DOHH2 (cell line): ENCODE measurements at regions not wholly inside any gene's neighbourhood (a gene's known extent, or its start where the extent isn't known, plus 50 kb on each side); places are given as distances from the start of the nearest gene placed in this dataset.

ENCODE experiments used
- H3F3A ChIP-seq: fragments of 200-600 bp; sonication (generic), shearing (Covaris generic); 2 replicates; pipeline ENCODE4 v1.6.0; 2016; ENCODE audit warnings: antibody characterized with exemption, mild to moderate bottlenecking; ENCODE audit not compliant: control insufficient read depth, insufficient read depth
- H3K27ac ChIP-seq: fragments of 200-600 bp; sonication (generic); 2 replicates; pipeline ENCODE4 v1.5.1; 2014; ENCODE audit warnings: low read depth, mild to moderate bottlenecking, low read length, moderate library complexity
- H3K27me3 ChIP-seq: fragments of 200-600 bp; sonication (generic); 2 replicates; pipeline ENCODE4 v1.6.1; 2014; ENCODE audit warnings: mild to moderate bottlenecking, low read length, mixed read lengths; ENCODE audit not compliant: control insufficient read depth
- H3K36me3 ChIP-seq: fragments of 200-600 bp; sonication (generic); 2 replicates; pipeline ENCODE4 v1.6.1; 2014; ENCODE audit warnings: mild to moderate bottlenecking, low read length, moderate library complexity, mixed read lengths; ENCODE audit not compliant: control insufficient read depth
- H3K4me1 ChIP-seq: fragments of 200-600 bp; sonication (generic); 2 replicates; pipeline ENCODE4 v1.6.1; 2014; ENCODE audit warnings: mild to moderate bottlenecking, low read length, mixed read lengths; ENCODE audit not compliant: control insufficient read depth
- H3K4me2 ChIP-seq: fragments of 200-600 bp; sonication (generic); 2 replicates; pipeline ENCODE4 v1.6.0; 2014; ENCODE audit warnings: mild to moderate bottlenecking, low read length, moderate library complexity
- H3K4me3 ChIP-seq: fragments of 200-600 bp; sonication (generic); 2 replicates; pipeline ENCODE4 v1.5.1; 2014; ENCODE audit warnings: mild to moderate bottlenecking, low read length, mixed read lengths
- H3K79me2 ChIP-seq: fragments of 200-600 bp; sonication (generic); 2 replicates; pipeline ENCODE4 v1.6.1; 2014; ENCODE audit warnings: mild to moderate bottlenecking, low read length, mixed read lengths; ENCODE audit not compliant: control insufficient read depth
- H3K9me2 ChIP-seq: fragments of 200-600 bp; sonication (generic); replicated peaks from 2 replicates; pipeline ENCODE4 v1.6.1; 2014; ENCODE audit warnings: mild to moderate bottlenecking, low read length, mixed read lengths; ENCODE audit not compliant: control insufficient read depth
- H3K9me3 ChIP-seq: fragments of 200-600 bp; sonication (generic); 2 replicates; pipeline ENCODE4 v1.6.1; 2014; ENCODE audit warnings: antibody characterized with exemption, low read length, mixed read lengths; ENCODE audit not compliant: control insufficient read depth, insufficient read depth
- H4K20me1 ChIP-seq: fragments of 200-600 bp; sonication (generic); 2 replicates; pipeline ENCODE4 v1.6.0; 2014; ENCODE audit warnings: low read depth, mild to moderate bottlenecking, antibody characterized with exemption, low read length, moderate library complexity; ENCODE audit not compliant: control insufficient read depth, insufficient read depth
- CTCF ChIP-seq: fragments of 200-600 bp; sonication (generic); IDR thresholded peaks from one replicate; pipeline ENCODE4 v1.5.1; 2014; ENCODE audit warnings: antibody characterized with exemption, mild to moderate bottlenecking, low read depth, low read length; ENCODE audit not compliant: poor library complexity, severe bottlenecking
- EZH2phosphoT487 ChIP-seq: fragments of 200-600 bp; sonication (generic); IDR thresholded peaks from 2 replicates; pipeline ENCODE4 v1.6.1; 2017; ENCODE audit warnings: borderline replicate concordance, mild to moderate bottlenecking, antibody characterized with exemption, low read length, moderate library complexity, mixed read lengths

GRCh38 chr17:45690625-45691275 lies 93.4 kb upstream of the CRHR1 start:
- Histone ChIP-seq H3K4me2 (no peak overlapping the region), H3F3A (no peaks in the 10 kb centered on the region), H3K79me2 (no peaks in the 10 kb centered on the region), H3K36me3 (no peaks in the 10 kb centered on the region), H3K9me2 (no peaks in the 10 kb centered on the region), H3K9me3 (no peaks in the 10 kb centered on the region), H3K4me3 (no peak overlapping the region), H3K27ac (no peak overlapping the region), H3K4me1 (no peaks in the 10 kb centered on the region), H3K27me3 (peaks cover 28% of the 10 kb centered on the region), H4K20me1 (no peaks in the 10 kb centered on the region)
- TF ChIP-seq CTCF, result no peak
- TF ChIP-seq EZH2phosphoT487, result no peak

GRCh38 chr17:45692661-45693060 lies 91.5 kb upstream of the CRHR1 start:
- Histone ChIP-seq H3F3A (no peaks in the 10 kb centered on the region), H3K36me3 (no peaks in the 10 kb centered on the region), H3K27ac (no peak overlapping the region), H3K9me3 (no peaks in the 10 kb centered on the region), H3K79me2 (no peaks in the 10 kb centered on the region), H3K4me3 (no peak overlapping the region), H4K20me1 (no peaks in the 10 kb centered on the region), H3K9me2 (no peaks in the 10 kb centered on the region), H3K27me3 (peaks cover 32% of the 10 kb centered on the region), H3K4me2 (no peak overlapping the region), H3K4me1 (no peaks in the 10 kb centered on the region)
- TF ChIP-seq CTCF (no peak), EZH2phosphoT487 (no peak)

GRCh38 chr17:45693792-45694191 lies 90.3 kb upstream of the CRHR1 start:
- H3K27me3 ChIP-seq, result peaks cover 32% of the 10 kb centered on the region
- H3K27ac ChIP-seq, result no peak overlapping the region
- no peaks in the 10 kb centered on the region for H3K9me3 ChIP-seq
- H4K20me1 ChIP-seq, result no peaks in the 10 kb centered on the region
- H3K4me2 ChIP-seq, result no peak overlapping the region
- H3K9me2 ChIP-seq, result no peaks in the 10 kb centered on the region
- no peaks in the 10 kb centered on the region for H3K36me3 ChIP-seq
- H3K4me3 ChIP-seq, result no peak overlapping the region
- no peaks in the 10 kb centered on the region for H3K79me2 ChIP-seq
- H3K4me1 ChIP-seq, result no peaks in the 10 kb centered on the region
- TF ChIP-seq EZH2phosphoT487 (no peak), CTCF (no peak)
- no peaks in the 10 kb centered on the region for H3F3A ChIP-seq
